ENCODE measurements at regions not wholly inside any gene's neighbourhood (a gene's known extent, or its start where the extent isn't known, plus 50 kb on each side); places are given as distances from the start of the nearest gene placed in this dataset.

GRCh38 chr3:195001961-195002861 is 268.7 kb downstream of the XXYLT1 start (continued):
- no peak for TF ChIP-seq NBN (conservative IDR thresholded peaks at IDR 0.05)
- no peak for TF ChIP-seq REXO4 (CRISPR knock-in tag; IDR thresholded peaks at IDR 0.05; ENCODE audit: borderline replicate concordance)
- TF ChIP-seq ETS1 (CRISPR knock-in tag; IDR thresholded peaks at IDR 0.05): no peak
- no peak for TF ChIP-seq ZNF333 (CRISPR knock-in tag; IDR thresholded peaks at IDR 0.05; ENCODE audit: borderline replicate concordance)
- TF ChIP-seq ZNF646 (CRISPR knock-in tag; IDR thresholded peaks at IDR 0.05): no peak
- TF ChIP-seq MTF2 (CRISPR knock-in tag; IDR thresholded peaks at IDR 0.05; ENCODE audit: borderline replicate concordance): no peak
- peak; percentile 48; the same call in 1 of the 2 replicates for TF ChIP-seq RARA (CRISPR knock-in tag; IDR thresholded peaks at IDR 0.05)
- no peak for TF ChIP-seq RCOR2 (CRISPR knock-in tag; IDR thresholded peaks at IDR 0.05)
- no peak for TF ChIP-seq NFRKB (IDR thresholded peaks at IDR 0.05)
- TF ChIP-seq PRDM4 (CRISPR knock-in tag; IDR thresholded peaks at IDR 0.05; ENCODE audit: borderline replicate concordance): no peak
- no peak for TF ChIP-seq ZNF335 (CRISPR knock-in tag; IDR thresholded peaks at IDR 0.05)
- TF ChIP-seq LRRFIP1 (CRISPR knock-in tag; conservative IDR thresholded peaks at IDR 0.05): no peak
- TF ChIP-seq ZNF281 (CRISPR knock-in tag; IDR thresholded peaks at IDR 0.05; ENCODE audit: borderline replicate concordance): peak; percentile 69; the same call in 1 of the 2 replicates
